Hindlimb muscle (tissue), 1 donor: ENCODE measurements at regions not wholly inside any gene's neighbourhood (a gene's known extent, or its start where the extent isn't known, plus 50 kb on each side); places are given as distances from the start of the nearest gene placed in this dataset.
A peak's percentile ranks its signal among the peaks of the same experiment; 100 is the strongest.

ENCODE experiments used
- DNase-seq: peaks from one replicate; pipeline ENCODE4 v3.0.0-alpha.2; 2013

DNA sequence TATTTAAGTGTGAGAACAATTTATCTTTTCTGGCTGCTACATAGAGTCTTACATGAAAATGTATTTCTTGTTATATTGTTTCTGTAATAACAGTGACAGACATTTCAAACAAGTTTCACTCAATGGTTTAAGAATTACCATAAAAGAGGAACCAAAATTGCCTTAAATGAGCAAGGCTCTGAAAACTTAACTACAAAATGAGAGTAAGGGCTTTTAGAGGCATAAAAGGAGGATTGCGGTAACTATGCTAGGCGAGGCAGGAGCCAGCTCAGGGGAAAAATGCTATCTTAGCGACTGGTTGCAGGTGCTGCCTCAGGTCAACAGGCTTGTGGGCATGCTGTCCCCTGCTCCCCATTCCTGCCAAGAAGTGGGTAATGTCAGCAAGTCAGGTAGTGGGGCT lies 81.7 kb upstream of the MSI2 start:
- DNase-seq, result no peak

DNA sequence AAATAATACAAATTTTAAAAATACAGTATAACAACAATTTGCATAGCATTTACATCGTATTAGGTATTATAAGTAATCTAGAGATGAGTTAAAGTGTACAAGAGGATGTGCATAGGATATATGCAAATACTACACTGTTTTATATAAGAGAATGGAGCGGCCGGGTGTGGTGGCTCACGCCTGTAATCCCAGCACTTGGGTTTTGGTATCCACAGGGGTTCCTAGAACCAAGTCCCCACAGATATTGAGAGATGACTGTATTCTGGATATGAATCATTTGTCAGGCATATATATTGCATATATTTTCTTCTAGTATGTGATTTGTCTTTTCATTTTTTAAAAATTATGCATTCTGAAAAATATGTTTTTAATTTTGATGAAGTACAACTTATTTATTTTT lies 77.5 kb upstream of the MSI2 start:
- DNase-seq, result no peak

DNA sequence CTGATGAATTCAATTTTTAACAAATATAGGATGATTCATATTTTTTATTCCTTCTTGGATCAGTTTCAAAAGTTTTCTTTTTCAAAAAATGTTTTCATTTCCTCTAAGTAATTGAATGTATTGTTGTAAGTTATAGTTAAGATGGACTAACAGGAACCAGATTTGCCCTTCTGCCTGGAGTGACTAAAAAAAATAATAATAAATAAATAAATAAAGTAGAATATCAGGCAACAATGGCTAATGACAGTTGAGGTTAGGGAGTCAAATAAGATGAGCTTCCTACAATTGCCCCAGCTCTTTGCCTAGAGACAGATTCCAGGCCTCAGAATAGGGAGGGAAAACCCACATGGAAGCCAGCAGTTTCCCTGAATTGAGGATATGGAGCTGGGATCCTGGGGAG lies 73.7 kb upstream of the MSI2 start:
- DNase-seq, result no peak

DNA sequence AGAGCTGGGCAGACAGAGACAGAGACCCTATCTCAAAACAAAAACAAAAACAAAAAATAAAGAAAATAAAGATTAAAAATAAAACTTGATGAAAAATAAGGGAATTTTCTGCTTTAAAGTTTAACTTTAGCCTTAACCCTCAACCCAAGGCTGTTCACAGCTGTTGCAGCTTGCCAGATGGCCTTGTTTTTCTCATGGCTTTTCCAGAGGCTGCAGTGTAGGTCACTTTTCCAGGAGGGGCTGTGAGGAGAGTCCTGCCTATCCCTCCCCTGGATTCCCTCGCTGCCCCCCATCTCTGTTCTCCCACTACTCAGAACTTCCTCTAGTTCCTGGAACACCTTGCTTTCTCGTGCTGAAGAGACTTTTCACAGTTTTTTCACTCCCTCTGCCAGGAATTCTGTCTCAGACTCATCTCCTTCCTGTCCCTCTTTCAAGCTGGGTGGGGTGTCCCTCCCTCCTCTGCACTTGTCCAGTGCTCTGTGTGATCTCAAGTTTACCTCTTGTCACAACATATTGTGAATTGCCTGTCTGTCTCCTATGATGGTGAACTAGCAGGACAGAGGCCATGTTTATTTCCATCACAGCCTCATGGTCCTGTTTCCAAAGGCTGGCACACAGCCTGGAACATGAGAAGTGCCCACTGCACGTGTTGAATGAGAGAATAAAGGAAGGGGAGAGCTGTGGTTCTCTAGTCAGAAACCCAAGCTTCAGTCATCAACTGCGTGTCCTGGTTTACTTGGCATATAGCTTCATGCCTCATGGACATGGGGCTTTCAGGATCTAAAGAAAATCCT lies 69.9 kb upstream of the MSI2 start:
- DNase-seq, result peak; percentile 24

DNA sequence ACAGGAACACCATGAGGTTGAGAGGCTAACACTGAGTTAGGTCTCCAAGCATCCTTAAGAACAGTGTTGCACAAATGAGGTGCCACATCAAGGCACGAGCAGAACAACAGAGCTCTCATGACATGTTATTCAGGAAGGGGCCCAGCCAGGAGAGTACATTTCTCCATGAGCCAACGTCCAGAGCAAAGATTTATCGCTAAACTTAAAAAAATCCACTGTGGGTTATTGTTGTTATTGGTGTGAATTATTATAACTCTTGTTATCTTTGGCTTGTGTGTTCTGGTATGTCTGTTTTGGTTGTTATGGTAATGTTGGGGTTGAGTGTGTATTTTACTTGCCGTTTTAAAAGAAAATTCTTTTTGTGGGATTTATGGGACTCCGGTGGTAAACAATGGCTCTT lies 68.9 kb upstream of the MSI2 start:
- DNase-seq, result no peak

DNA sequence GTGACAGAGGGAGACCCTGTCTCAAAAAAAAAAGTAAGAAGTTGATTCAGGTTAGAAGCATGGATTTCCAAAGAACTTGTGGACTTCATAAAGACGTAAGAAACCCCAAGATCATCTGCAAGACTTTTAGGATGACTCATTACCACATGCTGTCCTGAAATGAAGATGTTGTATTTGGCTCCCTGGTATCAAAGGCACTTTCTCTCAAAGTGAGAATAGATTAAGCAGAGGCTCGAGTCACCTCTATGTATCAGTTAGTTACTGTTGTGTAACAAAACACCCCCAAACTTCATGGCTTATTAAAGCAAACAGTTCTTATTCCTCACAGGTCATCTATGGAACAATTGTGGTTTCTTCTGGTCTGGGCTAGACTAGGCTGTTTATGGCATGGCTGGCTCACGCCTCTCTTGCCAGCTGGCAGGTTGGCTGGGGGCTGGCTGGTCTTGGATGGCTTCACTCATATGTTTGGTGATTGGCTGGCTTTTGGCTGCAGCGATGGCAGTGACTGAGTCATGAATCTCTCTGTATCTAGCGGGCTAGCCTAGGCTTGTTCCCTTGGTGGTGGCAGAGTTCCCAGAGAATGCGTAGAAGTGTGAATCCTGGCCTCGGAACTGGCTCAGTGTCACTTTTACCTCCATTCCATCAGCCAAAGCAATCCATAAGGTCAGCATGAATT lies 60.4 kb upstream of the MSI2 start:
- no peak for DNase-seq

DNA sequence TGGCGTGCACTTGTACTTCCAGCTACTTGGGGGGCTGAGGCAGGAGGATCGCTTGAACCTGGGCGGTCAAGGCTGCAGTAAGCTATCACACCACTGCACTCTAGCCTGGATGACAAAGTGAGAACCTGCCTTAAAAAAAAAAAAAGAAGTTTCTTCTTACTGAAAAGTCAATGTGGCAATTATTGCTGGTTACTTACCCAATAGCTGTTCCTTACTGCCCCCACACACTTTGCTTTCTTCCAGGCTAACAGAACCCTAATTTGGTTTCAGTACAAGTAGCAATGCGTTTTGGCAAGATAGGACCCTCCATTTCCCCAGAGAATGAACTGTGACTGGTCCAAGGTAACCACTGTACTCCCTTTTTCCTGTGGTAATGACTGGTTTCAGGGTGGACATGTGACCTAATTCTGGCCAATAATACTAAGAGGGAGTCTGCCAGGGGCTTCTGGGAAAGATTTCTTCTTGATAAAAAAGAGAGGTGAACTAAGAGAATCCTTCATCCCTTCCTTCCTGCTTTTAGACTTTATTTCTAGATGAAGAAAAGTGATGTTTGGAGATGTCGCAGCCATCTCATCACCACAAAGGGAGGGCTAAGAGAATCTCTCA lies 58.8 kb upstream of the MSI2 start:
- DNase-seq, result no peak

DNA sequence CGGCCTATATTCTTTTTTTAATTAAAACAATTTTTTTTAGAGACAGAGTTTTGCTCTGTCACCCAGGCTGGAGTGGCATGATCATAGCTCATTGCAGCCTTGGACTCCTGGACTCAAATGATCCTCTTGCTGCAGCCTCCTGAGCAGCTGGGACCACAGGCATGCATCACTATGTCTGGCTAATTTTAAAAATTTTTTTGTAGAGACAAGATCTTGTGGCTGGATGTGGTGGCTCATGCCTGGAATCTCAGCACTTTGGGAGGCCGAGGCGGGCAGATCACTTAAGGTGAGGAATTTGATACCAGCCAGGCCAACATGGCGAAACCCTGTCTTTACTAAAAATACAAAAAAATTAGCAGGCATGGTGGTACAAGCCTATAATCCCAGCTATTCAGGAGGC lies 54.8 kb upstream of the MSI2 start:
- no peak for DNase-seq

DNA sequence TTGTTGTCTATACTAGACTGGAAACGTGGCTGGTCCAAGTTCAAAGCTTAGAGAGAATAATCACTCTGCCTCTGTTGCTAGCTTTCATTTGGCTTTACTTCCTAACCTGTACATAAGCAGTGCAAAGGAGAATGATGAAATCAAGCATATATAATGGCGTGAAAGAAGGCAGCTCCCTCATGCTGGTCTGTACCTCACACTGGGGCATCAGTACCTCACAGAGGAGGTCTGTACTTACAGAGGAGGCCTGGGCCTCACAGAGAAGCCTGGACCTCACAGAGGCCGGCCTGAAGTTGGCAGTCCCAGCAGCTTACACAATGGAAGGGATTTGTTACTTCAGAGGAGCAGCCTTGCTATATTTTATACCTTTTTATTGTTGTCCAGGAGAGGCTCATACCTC lies 53.3 kb upstream of the MSI2 start:
- no peak for DNase-seq
